ENCODE measurements at regions not wholly inside any gene's neighbourhood (a gene's known extent, or its start where the extent isn't known, plus 50 kb on each side); places are given as distances from the start of the nearest gene placed in this dataset.

DNA sequence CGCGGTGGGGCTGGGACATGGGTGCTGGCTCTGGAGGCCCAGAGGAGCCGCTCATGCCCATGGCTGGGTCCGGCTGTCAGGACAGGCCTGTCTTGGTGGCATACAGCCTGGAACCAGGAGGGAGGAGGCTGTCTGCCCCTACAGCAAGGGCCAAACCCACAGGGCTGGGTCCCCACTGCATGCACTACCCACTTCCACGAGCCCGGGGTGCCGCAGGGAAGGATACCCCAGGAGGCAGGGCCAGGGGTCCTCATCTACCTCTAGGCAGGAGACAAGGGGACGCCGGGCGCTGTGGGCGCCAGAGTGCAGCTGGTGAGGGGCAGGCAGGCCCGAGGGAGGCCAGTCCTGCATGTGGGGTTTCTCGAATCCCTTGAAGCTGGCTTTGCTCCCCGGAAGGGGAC lies 95.1 kb upstream of the GPC1 start:
- Histone ChIP-seq H3K27ac (no peak overlapping the region), H3K4me1 (replicated peaks in 1 of 2) (no peaks in the 10 kb centered on the region), H3K4me3 (no peak overlapping the region)
- no peak for ATAC-seq (replicated peaks in 6 of 8)
- in situ Hi-C loops (cut with MboI; ENCODE audit: low pct_unique_long_range_greater_than_20kb in 2 of 9, low sequenced_read_pairs in 9 of 9, unreplicated experiment in 9 of 9): no loop called here
- 60 to 93% (median 88%) methylated on average over 2 to 6 of the region's 14 CpGs; no CpG with 5 or more reads in 6 of the 10 experiments for WGBS, 10 experiments

DNA sequence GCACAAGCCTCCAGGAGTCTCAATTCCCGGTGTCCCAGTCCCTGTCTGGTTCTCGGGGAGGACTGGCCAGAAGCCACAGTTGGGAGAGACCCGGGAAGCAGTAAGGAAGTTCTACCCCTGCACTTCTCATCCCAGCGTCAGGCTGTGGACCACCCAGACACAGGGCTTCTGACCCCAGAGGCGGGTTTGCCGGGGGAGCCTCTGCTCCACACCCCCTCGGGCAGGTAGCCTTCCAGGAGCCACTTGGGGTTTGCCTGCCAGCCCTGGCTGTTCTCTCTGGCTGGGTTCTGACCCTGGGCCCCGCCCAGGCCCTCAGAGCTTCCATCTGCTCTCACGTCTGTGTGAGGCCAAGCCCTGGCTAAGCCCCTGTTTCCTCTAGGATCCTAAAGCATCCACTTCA lies 94.4 kb upstream of the GPC1 start:
- 19 to 80% (median 73%) methylated on average over 2 to 6 of the region's 9 CpGs; no CpG with 5 or more reads in 7 of the 10 experiments for WGBS, 10 experiments
- Histone ChIP-seq H3K4me3 (no peak overlapping the region), H3K4me1 (replicated peaks in 1 of 2) (no peaks in the 10 kb centered on the region), H3K27ac (no peak overlapping the region)
- ATAC-seq (replicated peaks in 6 of 8): peak in 1 of 8 experiments; percentile 38
- in situ Hi-C loops (cut with MboI; ENCODE audit: low pct_unique_long_range_greater_than_20kb in 2 of 9, low sequenced_read_pairs in 9 of 9, unreplicated experiment in 9 of 9): no loop called here

DNA sequence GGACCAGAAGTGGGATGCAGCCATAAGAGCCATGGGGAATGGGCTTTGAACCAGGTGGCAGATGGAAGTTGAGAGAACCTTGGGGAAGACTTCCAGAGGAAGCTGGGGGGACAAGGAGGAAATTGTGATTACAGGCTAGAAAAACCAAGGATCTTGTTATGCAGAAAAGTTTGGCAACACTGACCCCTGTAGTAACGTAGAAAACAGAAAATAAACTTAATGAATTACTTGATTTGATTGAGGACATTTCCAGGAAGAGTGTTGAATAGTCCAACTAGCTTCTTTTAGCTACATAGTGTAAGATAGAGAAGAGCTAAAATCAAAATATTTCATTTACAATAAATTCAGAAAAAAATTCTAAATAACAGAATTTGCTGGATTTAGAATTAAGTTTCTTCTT lies 91.9 kb upstream of the GPC1 start:
- WGBS, 10 experiments: 0 to 83% (median 33%) methylated on average over 1 of the region's 1 CpG; no CpG with 5 or more reads in 1 of the 10 experiments
- Histone ChIP-seq H3K4me1 (replicated peaks in 1 of 2) (no peaks in the 10 kb centered on the region), H3K27ac (no peak overlapping the region), H3K4me3 (no peak overlapping the region)
- no peak for ATAC-seq (replicated peaks in 6 of 8)
- in situ Hi-C loops (cut with MboI; ENCODE audit: low pct_unique_long_range_greater_than_20kb in 2 of 9, low sequenced_read_pairs in 9 of 9, unreplicated experiment in 9 of 9): no loop called here

DNA sequence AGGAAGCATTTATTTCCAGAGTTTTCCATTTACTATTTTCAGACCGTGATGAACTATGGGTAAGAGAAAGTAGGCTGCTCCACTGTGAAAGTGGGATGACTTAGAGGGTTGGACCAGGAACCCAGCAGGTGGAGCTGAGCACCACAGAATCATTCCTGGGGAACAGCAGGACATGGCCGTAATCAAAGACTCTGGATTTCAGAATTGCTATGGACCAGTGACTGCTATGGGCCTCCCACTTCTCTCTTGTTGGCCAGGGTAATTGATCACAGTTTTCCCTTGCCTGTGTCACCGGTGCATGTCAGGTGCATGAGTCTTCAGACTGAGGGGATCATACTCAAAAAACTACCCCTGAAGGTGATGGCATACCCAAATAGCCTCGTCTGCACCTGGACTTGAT lies 90.6 kb upstream of the GPC1 start:
- Histone ChIP-seq H3K27ac (no peak overlapping the region), H3K4me3 (no peak overlapping the region), H3K4me1 (replicated peaks in 1 of 2) (no peaks in the 10 kb centered on the region)
- in situ Hi-C loops (cut with MboI; ENCODE audit: low pct_unique_long_range_greater_than_20kb in 2 of 9, low sequenced_read_pairs in 9 of 9, unreplicated experiment in 9 of 9): no loop called here
- ATAC-seq (replicated peaks in 6 of 8): no peak
- 14 to 100% (median 76%) methylated on average over 1 to 3 of the region's 4 CpGs; no CpG with 5 or more reads in 3 of the 10 experiments for WGBS, 10 experiments

DNA sequence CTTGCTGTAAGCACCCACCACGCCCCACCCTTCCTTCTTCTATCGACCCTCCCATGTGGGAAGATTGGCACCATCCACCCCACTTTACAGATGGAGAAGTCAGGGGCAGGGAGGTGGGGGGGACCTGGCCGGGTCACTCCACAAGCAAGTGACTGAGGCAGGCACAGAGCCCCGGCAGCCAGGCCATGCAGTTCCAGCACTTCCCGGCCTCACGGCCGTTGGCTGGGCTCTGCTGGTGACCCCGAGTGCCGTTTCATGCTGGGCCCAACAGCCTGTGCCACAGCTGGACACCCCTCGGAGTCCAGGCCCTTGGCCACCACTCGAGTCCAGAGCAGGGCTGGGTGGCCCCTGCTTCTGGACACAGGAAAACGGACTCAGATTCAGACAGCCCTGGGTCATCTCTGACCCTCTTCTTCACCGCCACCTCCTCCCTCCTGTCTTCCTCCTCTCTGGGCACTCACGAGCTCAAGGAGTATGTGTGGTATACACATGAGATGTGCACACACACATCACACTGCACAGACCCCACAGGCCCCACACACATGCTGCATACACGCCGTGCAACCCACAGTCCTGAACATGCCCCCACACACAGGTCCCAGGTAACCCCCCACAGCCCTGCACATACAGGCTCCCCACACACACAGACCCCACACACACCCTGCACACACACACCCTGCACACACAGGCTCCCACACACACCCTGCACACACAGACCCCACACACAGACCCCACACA lies 89.3 kb upstream of the GPC1 start:
- in situ Hi-C loops (cut with MboI; ENCODE audit: low pct_unique_long_range_greater_than_20kb in 2 of 9, low sequenced_read_pairs in 9 of 9, unreplicated experiment in 9 of 9): no loop called here
- 0 to 90% (median 79%) methylated on average over 1 to 6 of the region's 16 CpGs; no CpG with 5 or more reads in 5 of the 10 experiments for WGBS, 10 experiments
- ATAC-seq (replicated peaks in 6 of 8): no peak

DNA sequence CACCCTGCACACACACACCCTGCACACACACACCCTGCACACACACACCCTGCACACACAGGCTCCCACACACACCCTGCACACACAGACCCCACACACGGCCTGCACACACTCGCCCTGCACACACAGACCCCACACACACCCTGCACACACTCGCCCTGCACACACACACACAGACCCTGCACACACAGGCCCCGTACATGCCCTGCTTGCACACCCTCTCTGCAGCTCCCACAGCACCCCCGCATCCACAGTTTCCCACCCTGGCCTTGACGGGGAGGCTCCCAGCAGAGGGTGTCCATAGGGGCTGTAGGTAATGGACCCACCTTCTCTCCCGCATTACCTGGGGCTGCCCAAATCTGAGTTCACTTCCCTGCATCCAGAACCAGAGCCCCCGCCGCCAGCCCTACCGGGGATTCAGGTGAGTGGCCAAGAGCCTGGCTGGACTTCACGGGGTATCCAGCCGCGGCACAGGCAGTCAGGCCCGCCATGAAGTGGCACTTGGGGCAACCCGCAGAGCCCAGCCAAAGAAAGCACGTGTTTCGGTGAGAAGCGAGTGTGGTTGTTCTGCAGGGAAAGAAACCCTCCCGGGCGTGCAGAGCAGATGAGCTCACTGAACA lies 88.6 kb upstream of the GPC1 start:
- in situ Hi-C loops (cut with MboI; ENCODE audit: low pct_unique_long_range_greater_than_20kb in 2 of 9, low sequenced_read_pairs in 9 of 9, unreplicated experiment in 9 of 9): no loop called here
- H3K27ac ChIP-seq: no peak overlapping the region
- H3K4me3 ChIP-seq: no peak overlapping the region
- no peaks in the 10 kb centered on the region for H3K4me1 ChIP-seq (replicated peaks in 1 of 2)
- 33 to 93% (median 80%) methylated on average over 1 to 9 of the region's 20 CpGs; no CpG with 5 or more reads in 5 of the 10 experiments for WGBS, 10 experiments
- ATAC-seq (replicated peaks in 6 of 8): no peak

More for the DNA sequence above, 89.3 kb upstream of the GPC1 start:
- Histone ChIP-seq H3K27ac (no peak overlapping the region), H3K4me1 (replicated peaks in 1 of 2) (no peaks in the 10 kb centered on the region), H3K4me3 (no peak overlapping the region)

DNA sequence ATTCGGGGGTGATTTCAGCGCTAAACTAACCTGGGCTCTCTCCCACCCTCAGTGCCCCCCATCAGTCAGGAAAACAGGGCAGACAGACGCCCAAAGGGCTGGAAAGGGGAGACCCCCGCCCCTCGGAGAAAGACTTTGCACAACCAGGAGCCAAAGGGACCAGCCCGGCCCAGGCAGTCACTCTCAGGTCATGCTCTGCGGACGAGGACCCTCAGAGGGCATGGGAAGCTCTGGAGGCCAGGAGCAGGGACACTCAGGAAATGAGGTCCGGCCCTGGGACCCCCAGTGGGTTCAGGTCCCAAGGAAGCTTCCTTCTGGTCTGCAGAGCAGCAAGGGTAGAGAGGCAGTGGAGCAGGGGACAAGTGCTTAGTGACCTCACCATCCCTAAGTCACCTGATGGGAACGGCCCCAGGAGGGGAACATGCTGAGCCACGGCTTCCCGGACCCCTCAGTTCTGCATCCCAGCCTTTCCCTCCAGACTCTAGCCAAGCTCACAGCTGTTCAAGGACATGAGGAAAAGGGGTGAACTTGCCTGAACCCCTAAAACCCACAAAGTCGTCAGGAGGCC lies 88.0 kb upstream of the GPC1 start:
- no peak overlapping the region for H3K27ac ChIP-seq
- 38 to 100% (median 60%) methylated on average over 1 to 5 of the region's 13 CpGs; no CpG with 5 or more reads in 5 of the 10 experiments for WGBS, 10 experiments
- ATAC-seq (replicated peaks in 6 of 8): no peak
- no peak overlapping the region for H3K4me3 ChIP-seq
- in situ Hi-C loops (cut with MboI; ENCODE audit: low pct_unique_long_range_greater_than_20kb in 2 of 9, low sequenced_read_pairs in 9 of 9, unreplicated experiment in 9 of 9): no loop called here
- no peaks in the 10 kb centered on the region for H3K4me1 ChIP-seq (replicated peaks in 1 of 2)

DNA sequence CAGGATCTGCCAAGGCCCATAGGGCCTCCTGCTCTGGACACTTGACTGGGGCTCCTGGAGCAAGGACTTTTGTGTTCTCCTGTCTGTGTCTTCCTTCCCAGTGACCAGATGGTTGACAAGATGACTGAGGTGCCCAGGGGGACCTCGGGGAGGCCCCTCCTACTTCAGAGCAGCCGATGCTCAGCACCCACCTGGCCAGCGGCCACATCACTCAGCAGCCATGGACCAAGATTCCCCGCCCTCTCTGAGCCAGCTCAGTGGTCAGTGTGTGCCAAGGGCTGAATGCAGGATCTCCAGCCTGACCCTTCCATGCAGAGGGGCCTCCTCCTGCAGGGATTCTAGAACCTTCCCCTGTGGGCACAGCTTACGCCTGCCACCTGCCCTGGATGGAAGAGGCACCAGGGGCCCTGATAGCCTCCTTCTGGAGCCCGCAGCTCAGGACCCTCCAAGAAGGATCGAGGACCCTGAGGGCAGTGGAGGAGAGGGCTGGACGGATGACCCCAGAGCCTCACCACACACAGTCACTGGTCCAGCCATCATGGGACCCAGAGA lies 87.4 kb upstream of the GPC1 start:
- no peak overlapping the region for H3K27ac ChIP-seq
- H3K4me1 ChIP-seq (replicated peaks in 1 of 2): no peaks in the 10 kb centered on the region
- peak in 1 of 8 experiments; percentile 25 for ATAC-seq (replicated peaks in 6 of 8)
- 0 to 67% methylated on average over 1 of the region's 8 CpGs; no CpG with 5 or more reads in 8 of the 10 experiments for WGBS, 10 experiments
- in situ Hi-C loops (cut with MboI; ENCODE audit: low pct_unique_long_range_greater_than_20kb in 2 of 9, low sequenced_read_pairs in 9 of 9, unreplicated experiment in 9 of 9): no loop called here
- no peak overlapping the region for H3K4me3 ChIP-seq

DNA sequence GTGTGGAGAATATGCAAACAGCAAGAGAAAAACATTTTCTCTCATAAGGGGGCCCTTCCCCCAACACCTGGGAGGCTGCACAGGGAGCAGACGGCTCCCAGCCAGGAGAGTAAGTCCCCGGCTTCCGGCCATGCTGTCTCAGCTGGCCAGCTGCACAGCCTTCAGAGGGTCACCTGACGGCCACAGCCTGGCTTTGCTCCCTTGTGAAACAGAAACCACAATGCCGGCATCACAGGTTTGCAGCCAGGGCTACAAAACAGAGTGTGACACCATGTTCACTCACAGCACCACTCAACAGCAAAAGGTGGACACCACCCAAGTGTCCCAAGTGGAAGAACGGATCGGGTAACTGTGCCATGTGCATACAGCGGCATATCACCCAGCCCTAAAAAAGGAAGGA lies 86.9 kb upstream of the GPC1 start:
- in situ Hi-C loops (cut with MboI; ENCODE audit: low pct_unique_long_range_greater_than_20kb in 2 of 9, low sequenced_read_pairs in 9 of 9, unreplicated experiment in 9 of 9): no loop called here
- Histone ChIP-seq H3K4me1 (replicated peaks in 1 of 2) (no peaks in the 10 kb centered on the region), H3K27ac (no peak overlapping the region), H3K4me3 (no peak overlapping the region)
- 16 to 100% (median 73%) methylated on average over 1 to 5 of the region's 8 CpGs; no CpG with 5 or more reads in 6 of the 10 experiments for WGBS, 10 experiments
- ATAC-seq (replicated peaks in 6 of 8): peak in 2 of 8 experiments; percentile 33 to 36

DNA sequence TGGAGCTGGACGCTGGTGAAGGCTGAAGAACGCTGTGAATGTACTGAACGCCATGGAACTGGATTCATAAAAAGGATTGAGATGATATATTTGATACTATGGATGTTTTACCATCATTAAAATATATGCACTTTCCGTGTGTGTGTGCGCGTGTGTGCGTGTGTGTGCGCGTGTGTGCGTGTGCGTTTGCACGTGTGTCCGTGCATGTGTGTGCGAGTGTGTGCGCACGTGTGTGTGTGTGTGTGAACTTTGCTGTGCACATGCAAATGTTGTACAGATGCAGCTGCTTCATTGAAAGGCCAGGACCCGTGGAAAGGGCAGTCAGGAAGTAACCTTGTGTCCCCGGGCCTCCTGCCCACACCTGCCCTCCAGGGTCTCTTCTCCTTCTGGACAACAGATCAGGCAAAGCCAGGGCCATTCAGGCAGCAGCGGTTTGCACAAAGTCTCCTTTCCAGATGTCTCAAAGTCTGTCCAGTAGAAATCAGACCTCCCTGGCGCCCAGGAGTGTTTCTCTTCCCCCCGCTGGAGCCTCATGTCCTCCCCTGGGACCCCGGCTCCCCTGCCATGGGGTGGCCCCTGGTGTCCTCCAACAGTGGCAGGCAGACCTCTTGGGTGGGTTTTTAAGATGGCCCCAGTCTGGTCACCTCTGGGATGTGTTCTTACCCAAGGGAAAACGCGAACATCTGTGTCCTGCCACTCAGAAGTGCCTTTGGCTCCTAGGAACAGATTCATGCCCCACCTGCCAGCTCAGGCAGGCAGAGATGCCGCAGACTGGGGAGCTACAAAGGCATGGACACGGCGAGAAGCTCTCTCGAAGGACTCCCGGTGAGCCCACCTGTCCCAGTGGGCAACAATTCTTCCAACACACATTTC lies 86.1 kb upstream of the GPC1 start:
- Histone ChIP-seq H3K4me1 (replicated peaks in 1 of 2) (no peaks in the 10 kb centered on the region), H3K4me3 (no peak overlapping the region), H3K27ac (no peak overlapping the region)
- ATAC-seq (replicated peaks in 6 of 8): no peak
- WGBS, 10 experiments: 30 to 100% (median 77%) methylated on average over 3 to 20 of the region's 29 CpGs
- in situ Hi-C loops (cut with MboI; ENCODE audit: low pct_unique_long_range_greater_than_20kb in 2 of 9, low sequenced_read_pairs in 9 of 9, unreplicated experiment in 9 of 9): loop anchor here in 1 of 9 experiments (25.0 kb wide), 1 partner anchor 113 kb away; no protein-coding TSS in a partner anchor

DNA sequence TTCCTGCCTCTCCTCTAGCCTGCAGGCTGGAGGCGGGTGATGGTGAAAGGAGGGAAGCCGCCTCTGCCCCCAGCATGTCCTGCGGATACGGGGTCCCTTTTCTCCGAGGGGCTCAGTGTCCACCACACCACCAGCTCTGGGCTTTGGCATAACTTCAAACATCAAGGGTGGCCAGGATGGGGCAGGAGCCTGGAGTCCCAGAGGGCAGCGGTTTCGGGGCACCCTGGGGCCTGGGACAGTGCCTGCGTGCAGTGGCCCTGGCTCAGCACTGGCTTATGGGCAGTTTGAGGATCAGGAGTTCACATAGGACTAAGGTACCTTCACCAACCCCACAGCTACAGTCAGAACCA lies 85.5 kb upstream of the GPC1 start:
- no peak for ATAC-seq (replicated peaks in 6 of 8)
- WGBS, 10 experiments: 50 to 100% (median 100%) methylated on average over 1 to 2 of the region's 8 CpGs; no CpG with 5 or more reads in 7 of the 10 experiments

DNA sequence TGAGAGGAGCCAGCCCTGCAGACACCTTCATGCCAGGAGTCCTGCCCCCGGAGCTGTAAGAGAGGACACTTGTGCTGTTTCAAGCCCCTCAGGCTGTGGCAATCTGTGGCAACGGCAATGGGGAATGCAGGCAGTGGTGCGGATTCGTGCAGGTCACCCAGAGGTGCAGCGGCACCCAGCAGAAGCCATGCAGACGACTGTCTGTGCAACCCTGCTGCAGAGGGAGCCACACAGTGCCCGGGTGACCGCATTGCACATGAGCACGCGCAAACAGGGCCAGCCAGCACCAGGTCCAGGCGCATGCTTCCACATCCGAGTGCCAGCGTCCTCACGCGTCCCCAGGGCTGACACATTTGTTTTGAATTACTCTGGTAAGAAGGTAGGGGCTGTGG lies 84.8 kb upstream of the GPC1 start:
- 75 to 100% (median 97%) methylated on average over 2 to 8 of the region's 15 CpGs; no CpG with 5 or more reads in 6 of the 10 experiments for WGBS, 10 experiments
- Histone ChIP-seq H3K4me3 (no peak overlapping the region), H3K27ac (no peak overlapping the region), H3K4me1 (replicated peaks in 1 of 2) (no peaks in the 10 kb centered on the region)
- in situ Hi-C loops (cut with MboI; ENCODE audit: low pct_unique_long_range_greater_than_20kb in 2 of 9, low sequenced_read_pairs in 9 of 9, unreplicated experiment in 9 of 9): loop anchor here in 1 of 9 experiments (25.0 kb wide), 1 partner anchor 112 kb away; no protein-coding TSS in a partner anchor
- peak in 1 of 8 experiments; percentile 49 for ATAC-seq (replicated peaks in 6 of 8)

More for the DNA sequence above, 85.5 kb upstream of the GPC1 start:
- H3K4me1 ChIP-seq (replicated peaks in 1 of 2): no peaks in the 10 kb centered on the region
- in situ Hi-C loops (cut with MboI; ENCODE audit: low pct_unique_long_range_greater_than_20kb in 2 of 9, low sequenced_read_pairs in 9 of 9, unreplicated experiment in 9 of 9): loop anchor here in 1 of 9 experiments (25.0 kb wide), 1 partner anchor 112 kb away; no protein-coding TSS in a partner anchor
- no peak overlapping the region for H3K27ac ChIP-seq
- no peak overlapping the region for H3K4me3 ChIP-seq

Data from motor neuron (in vitro differentiated cells).